ENCODE measurements at regions not wholly inside any gene's neighbourhood (a gene's known extent, or its start where the extent isn't known, plus 50 kb on each side); places are given as distances from the start of the nearest gene placed in this dataset.

DNA sequence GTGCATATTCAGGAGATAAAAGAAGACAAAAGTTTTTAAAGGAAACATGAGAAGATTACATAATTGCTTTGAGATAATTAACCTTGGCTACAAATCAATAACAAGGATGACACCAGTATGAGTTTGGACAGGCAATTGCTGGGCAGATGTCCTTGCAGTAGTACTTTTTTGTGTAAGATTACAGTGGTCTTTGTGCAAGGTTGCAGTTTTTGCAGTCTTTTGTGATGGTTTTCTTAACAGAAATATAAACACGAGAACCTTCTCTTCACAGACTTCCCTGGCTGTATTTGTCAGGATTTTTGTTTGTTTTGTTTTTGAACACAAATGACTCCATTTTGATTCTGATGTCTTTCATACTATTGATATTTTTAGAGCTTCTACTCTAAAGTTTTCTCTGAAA lies 128.3 kb upstream of the ALCAM start:
- TF ChIP-seq, protein P1, sequence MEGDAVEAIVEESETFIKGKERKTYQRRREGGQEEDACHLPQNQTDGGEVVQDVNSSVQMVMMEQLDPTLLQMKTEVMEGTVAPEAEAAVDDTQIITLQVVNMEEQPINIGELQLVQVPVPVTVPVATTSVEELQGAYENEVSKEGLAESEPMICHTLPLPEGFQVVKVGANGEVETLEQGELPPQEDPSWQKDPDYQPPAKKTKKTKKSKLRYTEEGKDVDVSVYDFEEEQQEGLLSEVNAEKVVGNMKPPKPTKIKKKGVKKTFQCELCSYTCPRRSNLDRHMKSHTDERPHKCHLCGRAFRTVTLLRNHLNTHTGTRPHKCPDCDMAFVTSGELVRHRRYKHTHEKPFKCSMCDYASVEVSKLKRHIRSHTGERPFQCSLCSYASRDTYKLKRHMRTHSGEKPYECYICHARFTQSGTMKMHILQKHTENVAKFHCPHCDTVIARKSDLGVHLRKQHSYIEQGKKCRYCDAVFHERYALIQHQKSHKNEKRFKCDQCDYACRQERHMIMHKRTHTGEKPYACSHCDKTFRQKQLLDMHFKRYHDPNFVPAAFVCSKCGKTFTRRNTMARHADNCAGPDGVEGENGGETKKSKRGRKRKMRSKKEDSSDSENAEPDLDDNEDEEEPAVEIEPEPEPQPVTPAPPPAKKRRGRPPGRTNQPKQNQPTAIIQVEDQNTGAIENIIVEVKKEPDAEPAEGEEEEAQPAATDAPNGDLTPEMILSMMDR (IDR thresholded peaks at IDR 0.05): no peak
- Mint-ChIP-seq H3K27me3 (ENCODE audit: low read depth) (no peaks in the 10 kb centered on the region), H3K27ac (ENCODE audit: unreplicated experiment) (no peak overlapping the region), H3K9me3 (ENCODE audit: low read depth) (no peaks in the 10 kb centered on the region), H3K4me3 (ENCODE audit: unreplicated experiment) (no peak overlapping the region), H3K36me3 (ENCODE audit: low read depth) (no peaks in the 10 kb centered on the region), H3K4me1 (ENCODE audit: low read depth) (no peaks in the 10 kb centered on the region)
- no peak for DNase-seq (ENCODE audit: low spot score)

DNA sequence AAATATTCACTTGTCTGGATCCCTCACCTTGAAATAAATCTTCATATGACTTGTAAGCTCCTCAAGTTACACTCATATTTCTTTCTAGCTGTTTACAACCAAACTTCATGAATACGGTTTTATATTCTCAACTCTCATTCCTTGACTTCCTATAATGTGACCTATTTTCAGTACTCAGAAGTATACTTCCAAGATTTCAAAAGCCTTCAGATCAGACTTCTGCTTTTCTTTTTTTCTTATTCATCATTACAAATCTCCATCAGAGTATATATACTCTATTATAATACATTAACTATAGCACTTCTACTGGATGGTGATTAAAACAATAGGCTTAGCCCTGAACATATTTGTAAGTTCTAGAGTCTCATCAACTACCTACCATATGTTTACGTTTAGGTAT lies 123.6 kb upstream of the ALCAM start:
- H3K27me3 Mint-ChIP-seq (ENCODE audit: low read depth): no peaks in the 10 kb centered on the region
- TF ChIP-seq, protein P1 (IDR thresholded peaks at IDR 0.05): no peak
- H3K27ac Mint-ChIP-seq (ENCODE audit: unreplicated experiment): no peak overlapping the region
- H3K4me1 Mint-ChIP-seq (ENCODE audit: low read depth): no peaks in the 10 kb centered on the region
- H3K9me3 Mint-ChIP-seq (ENCODE audit: low read depth): no peaks in the 10 kb centered on the region
- H3K36me3 Mint-ChIP-seq (ENCODE audit: low read depth): no peaks in the 10 kb centered on the region
- H3K4me3 Mint-ChIP-seq (ENCODE audit: unreplicated experiment): no peak overlapping the region
- no peak for DNase-seq (ENCODE audit: low spot score)

DNA sequence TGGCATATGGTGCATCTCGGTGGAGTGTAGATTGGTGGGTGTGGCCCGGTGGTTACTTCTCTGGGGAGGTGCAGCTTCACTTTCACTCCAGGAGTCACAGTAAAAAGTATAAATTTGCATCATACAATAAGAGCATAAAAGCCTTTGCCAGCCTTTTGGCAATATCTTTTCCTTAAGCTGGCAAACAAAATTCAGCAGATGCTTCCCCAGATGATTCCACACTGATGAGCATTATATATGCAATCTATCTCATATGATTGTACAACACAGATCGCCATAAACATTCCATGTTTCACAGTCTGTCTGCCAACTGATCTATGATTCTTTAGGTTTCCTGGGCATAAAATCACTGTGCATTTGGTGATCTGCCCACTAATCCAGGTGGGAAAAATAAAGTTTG lies 120.2 kb upstream of the ALCAM start:
- Mint-ChIP-seq H3K4me1 (ENCODE audit: low read depth) (no peaks in the 10 kb centered on the region), H3K9me3 (ENCODE audit: low read depth) (peaks cover 19% of the 10 kb centered on the region), H3K27me3 (ENCODE audit: low read depth) (no peaks in the 10 kb centered on the region), H3K4me3 (ENCODE audit: unreplicated experiment) (no peak overlapping the region), H3K27ac (ENCODE audit: unreplicated experiment) (no peak overlapping the region), H3K36me3 (ENCODE audit: low read depth) (peaks cover 3% of the 10 kb centered on the region)
- TF ChIP-seq, protein P1 (IDR thresholded peaks at IDR 0.05): no peak
- DNase-seq (ENCODE audit: low spot score): no peak

DNA sequence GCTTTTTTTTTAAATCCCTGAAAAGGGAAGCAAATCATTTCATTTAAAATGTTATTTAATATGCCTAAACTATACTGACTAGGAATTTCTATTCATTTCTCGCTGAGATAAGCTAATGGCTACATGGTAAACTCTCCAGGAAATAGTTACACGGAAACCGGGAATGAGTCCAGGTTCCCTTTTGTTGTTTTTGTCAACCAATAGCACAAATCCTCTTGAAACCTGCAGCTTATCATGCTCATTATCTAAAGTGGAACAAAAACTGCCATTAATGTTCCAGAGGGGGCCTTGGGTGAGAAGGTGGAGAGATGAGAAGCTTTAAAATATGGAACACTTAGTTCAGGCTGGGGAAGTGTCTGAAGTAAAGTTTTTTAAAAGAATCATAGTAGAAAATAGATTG lies 113.5 kb upstream of the ALCAM start:
- no peak for DNase-seq (ENCODE audit: low spot score)
- Mint-ChIP-seq H3K27me3 (ENCODE audit: low read depth) (no peaks in the 10 kb centered on the region), H3K36me3 (ENCODE audit: low read depth) (peaks cover 3% of the 10 kb centered on the region), H3K4me1 (ENCODE audit: low read depth) (peaks cover 10% of the 10 kb centered on the region), H3K27ac (ENCODE audit: unreplicated experiment) (no peak overlapping the region), H3K9me3 (ENCODE audit: low read depth) (peaks cover 20% of the 10 kb centered on the region), H3K4me3 (ENCODE audit: unreplicated experiment) (no peak overlapping the region)
- TF ChIP-seq, protein P1 (IDR thresholded peaks at IDR 0.05): no peak

DNA sequence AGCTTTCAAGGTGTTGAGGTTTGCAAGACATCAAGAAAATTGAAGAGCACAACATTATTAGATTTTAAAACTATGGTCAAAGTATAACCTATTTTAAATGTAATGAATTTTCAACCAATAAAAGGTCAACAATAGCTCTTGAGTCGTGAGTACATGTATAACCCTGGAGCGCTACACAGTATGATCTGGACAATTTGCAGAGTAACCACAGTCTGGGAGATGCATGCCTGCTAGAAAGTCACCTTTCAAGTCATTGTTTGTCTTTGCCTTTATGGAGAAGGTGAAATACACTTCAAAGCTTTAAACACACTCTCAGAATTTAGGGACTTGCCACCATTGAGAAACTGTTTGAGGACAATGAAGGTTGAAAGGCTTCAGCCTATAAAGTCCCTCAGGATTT lies 112.6 kb upstream of the ALCAM start:
- H3K4me1 Mint-ChIP-seq (ENCODE audit: low read depth): peaks cover 10% of the 10 kb centered on the region
- H3K27me3 Mint-ChIP-seq (ENCODE audit: low read depth): no peaks in the 10 kb centered on the region
- no peak for DNase-seq (ENCODE audit: low spot score)
- H3K4me3 Mint-ChIP-seq (ENCODE audit: unreplicated experiment): no peak overlapping the region
- H3K9me3 Mint-ChIP-seq (ENCODE audit: low read depth): peaks cover 20% of the 10 kb centered on the region
- TF ChIP-seq, protein P1 (IDR thresholded peaks at IDR 0.05): no peak
- H3K36me3 Mint-ChIP-seq (ENCODE audit: low read depth): peaks cover 3% of the 10 kb centered on the region
- H3K27ac Mint-ChIP-seq (ENCODE audit: unreplicated experiment): no peak overlapping the region
